ENCODE measurements at regions not wholly inside any gene's neighbourhood (a gene's known extent, or its start where the extent isn't known, plus 50 kb on each side); places are given as distances from the start of the nearest gene placed in this dataset.

- Histone ChIP-seq H3K27me3 (ENCODE audit: control insufficient read depth, insufficient read depth, low read length) (peaks cover 6% of the 10 kb centered on the region), H3K36me3 (ENCODE audit: control insufficient read depth, insufficient read depth, low read length) (no peaks in the 10 kb centered on the region), H3K9me3 (ENCODE audit: control insufficient read depth, insufficient read depth, low read depth, low read length) (no peaks in the 10 kb centered on the region), H3K4me3 (ENCODE audit: low read depth in 2 of 2, low read length in 2 of 2) (no peak overlapping the region), H3K4me1 (ENCODE audit: control insufficient read depth, insufficient read depth, low read length) (no peaks in the 10 kb centered on the region), H3K27ac (ENCODE audit: low read length) (no peak overlapping the region)
- in situ Hi-C loops (cut with HindIII; ENCODE audit: low pct_unique_long_range_greater_than_20kb, low sequenced_read_pairs): no loop called here
- intact Hi-C loops (cut with micrococcal nuclease; ENCODE audit: unreplicated experiment): no loop called here
- ATAC-seq (no peak), DNase-seq (ENCODE audit: low read depth, low spot score) (no peak)
- CTCF ChIA-PET: no interaction called here
- no TSS peak for BruUV-seq (replicated peaks)
- POLR2A ChIA-PET: no interaction called here
- no peak for TF ChIP-seq POLR2AphosphoS5 (IDR thresholded peaks at IDR 0.05; ENCODE audit: low read depth, low read length)
- TF ChIP-seq TCF7L2 (IDR thresholded peaks at IDR 0.05; ENCODE audit: low read depth, low read length): no peak
- TF ChIP-seq REST (IDR thresholded peaks at IDR 0.05; ENCODE audit: insufficient read depth in 1 of 2, low read depth in 2 of 2, low read length in 1 of 2): no peak
- no peak for TF ChIP-seq CTCF (IDR thresholded peaks at IDR 0.05)
- TF ChIP-seq SIN3A (IDR thresholded peaks at IDR 0.05; ENCODE audit: borderline replicate concordance, insufficient read depth, low read depth, low read length): no peak
Observed at GRCh38 chr12:94717656-94718055, 67.3 kb upstream of the TMCC3 start.

- no peaks in the 10 kb centered on the region for H3K9me3 ChIP-seq (ENCODE audit: control insufficient read depth, insufficient read depth, low read depth, low read length)
- in situ Hi-C loops (cut with HindIII; ENCODE audit: low pct_unique_long_range_greater_than_20kb, low sequenced_read_pairs): no loop called here
- no peak overlapping the region for H3K4me3 ChIP-seq (ENCODE audit: low read depth in 2 of 2, low read length in 2 of 2)
- no peaks in the 10 kb centered on the region for H3K36me3 ChIP-seq (ENCODE audit: control insufficient read depth, insufficient read depth, low read length)
- no TSS peak for BruUV-seq (replicated peaks)
- intact Hi-C loops (cut with micrococcal nuclease; ENCODE audit: unreplicated experiment): no loop called here
- POLR2A ChIA-PET: interaction anchor here (0.7 kb wide), 1 partner anchor 230 kb away, joined by 6 read pairs; no protein-coding TSS in a partner anchor
- DNase-seq (ENCODE audit: low read depth, low spot score): no peak
- no peaks in the 10 kb centered on the region for H3K4me1 ChIP-seq (ENCODE audit: control insufficient read depth, insufficient read depth, low read length)
- H3K27ac ChIP-seq (ENCODE audit: low read length): no peak overlapping the region
- no peak for TF ChIP-seq CTCF (IDR thresholded peaks at IDR 0.05)
- no peak for TF ChIP-seq SIN3A (IDR thresholded peaks at IDR 0.05; ENCODE audit: borderline replicate concordance, insufficient read depth, low read depth, low read length)
- TF ChIP-seq REST (IDR thresholded peaks at IDR 0.05; ENCODE audit: insufficient read depth in 1 of 2, low read depth in 2 of 2, low read length in 1 of 2): no peak
- TF ChIP-seq TCF7L2 (IDR thresholded peaks at IDR 0.05; ENCODE audit: low read depth, low read length): no peak
- no peak for TF ChIP-seq POLR2AphosphoS5 (IDR thresholded peaks at IDR 0.05; ENCODE audit: low read depth, low read length)
- peaks cover 6% of the 10 kb centered on the region for H3K27me3 ChIP-seq (ENCODE audit: control insufficient read depth, insufficient read depth, low read length)
- ATAC-seq: no peak
- CTCF ChIA-PET: no interaction called here
Observed at GRCh38 chr12:94717108-94717507, 66.8 kb upstream of the TMCC3 start.

Measured in Panc1 (cell line).